GM21528 (cell line): ENCODE measurements at regions not wholly inside any gene's neighbourhood (a gene's known extent, or its start where the extent isn't known, plus 50 kb on each side); places are given as distances from the start of the nearest gene placed in this dataset.
A peak's percentile ranks its signal among the peaks of the same experiment; 100 is the strongest.
"Not testable (repeated sequence)": the region's sequence is repeated elsewhere in the genome, so short reads cannot be mapped to it uniquely, and the experiment has no call there.

ENCODE experiments used
- ATAC-seq: cut with Tn5 transposase; IDR thresholded peaks from one replicate; pipeline ENCODE4 v1.9.1; 2021; ENCODE audit warnings: mild to moderate bottlenecking, moderate library complexity; ENCODE audit not compliant: unreplicated experiment, low FRiP score

GRCh38 chr18:67145586-67146292 lies 370.8 kb downstream of the DSEL start:
- no peak for ATAC-seq

- no peak for ATAC-seq
Observed at GRCh38 chr18:67144329-67144728, 372.2 kb downstream of the DSEL start.

GRCh38 chr18:67143028-67143427 lies 373.5 kb downstream of the DSEL start:
- no peak for ATAC-seq

GRCh38 chr18:67142604-67143003 lies 373.9 kb downstream of the DSEL start:
- no peak for ATAC-seq

- no peak for ATAC-seq
Observed at GRCh38 chr18:67140495-67140894, 376.0 kb downstream of the DSEL start.

- no peak for ATAC-seq
Observed at GRCh38 chr18:67139899-67140298, 376.6 kb downstream of the DSEL start.

- no peak for ATAC-seq
Observed at GRCh38 chr18:67135981-67136380, 380.5 kb downstream of the DSEL start.

GRCh38 chr18:67134911-67135310 lies 381.6 kb downstream of the DSEL start:
- no peak for ATAC-seq

- ATAC-seq = no peak
Observed at GRCh38 chr18:67133669-67134068, 382.9 kb downstream of the DSEL start.

- no peak for ATAC-seq
Observed at GRCh38 chr18:67132919-67133318, 383.6 kb downstream of the DSEL start.

- ATAC-seq = no peak
Observed at GRCh38 chr18:67131498-67131897, 385.0 kb downstream of the DSEL start.

- ATAC-seq = not testable (repeated sequence)
Observed at GRCh38 chr18:67126751-67127150, 389.8 kb downstream of the DSEL start.

- ATAC-seq = no peak
Observed at GRCh38 chr18:67123901-67124300, 392.6 kb downstream of the DSEL start.

GRCh38 chr18:67117804-67118203 lies 398.7 kb downstream of the DSEL start:
- ATAC-seq = no peak

GRCh38 chr18:67109535-67109934 lies 407.0 kb downstream of the DSEL start:
- ATAC-seq = no peak

GRCh38 chr18:67108894-67109293 lies 407.6 kb downstream of the DSEL start:
- no peak for ATAC-seq

GRCh38 chr18:67104700-67105284 lies 411.7 kb downstream of the DSEL start:
- ATAC-seq = peak; percentile 84

- ATAC-seq = no peak
Observed at GRCh38 chr18:67094123-67094522, 422.4 kb downstream of the DSEL start.

- no peak for ATAC-seq
Observed at GRCh38 chr18:67092141-67092540, 424.4 kb downstream of the DSEL start.

- no peak for ATAC-seq
Observed at GRCh38 chr18:67081482-67082211, 434.9 kb downstream of the DSEL start.

- ATAC-seq = no peak
Observed at GRCh38 chr18:67080601-67081000, 435.9 kb downstream of the DSEL start.

- no peak for ATAC-seq
Observed at GRCh38 chr18:67074309-67074708, 442.2 kb downstream of the DSEL start.
